ENCODE measurements at regions not wholly inside any gene's neighbourhood (a gene's known extent, or its start where the extent isn't known, plus 50 kb on each side); places are given as distances from the start of the nearest gene placed in this dataset.

DNA sequence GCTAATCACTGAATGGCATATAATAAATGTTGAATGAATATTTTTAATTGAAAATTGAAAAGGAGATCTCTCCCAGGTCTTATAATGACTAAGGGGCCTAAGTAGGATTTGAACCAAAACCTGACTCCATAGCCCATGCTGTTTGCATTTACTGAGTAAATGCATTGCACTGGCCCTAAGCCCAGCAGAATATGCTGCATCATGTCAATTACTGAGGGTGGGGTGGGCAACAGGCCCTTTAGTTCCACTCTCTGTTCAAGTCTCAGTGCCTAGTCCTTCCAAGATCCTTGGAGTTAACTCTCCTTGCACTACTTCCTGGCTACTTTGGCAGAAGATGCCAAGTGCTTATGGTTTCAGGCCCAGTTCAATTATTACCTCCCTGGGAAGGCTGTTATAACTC is 203.8 kb upstream of the DAB1 start:
- DNase-seq (no peak), ATAC-seq (no peak)
- Histone ChIP-seq H3K9me3 (no peaks in the 10 kb centered on the region), H3K4me3 (no peak overlapping the region), H3K36me3 (no peaks in the 10 kb centered on the region), H3K27ac (no peak overlapping the region), H3K4me1 (no peaks in the 10 kb centered on the region), H3K27me3 (no peaks in the 10 kb centered on the region)
- intact Hi-C loops (cut with DNase I; ENCODE audit: low total_unique reads) (no loop called here), in situ Hi-C loops (cut with MboI; ENCODE audit: low sequenced_read_pairs in 4 of 4) (no loop called here)
- TF ChIP-seq CTCF (IDR thresholded peaks at IDR 0.05 in 4 of 5, conservative IDR thresholded peaks at IDR 0.05 in 1 of 5) (no peak), POLR2A (IDR thresholded peaks at IDR 0.05) (no peak)

DNA sequence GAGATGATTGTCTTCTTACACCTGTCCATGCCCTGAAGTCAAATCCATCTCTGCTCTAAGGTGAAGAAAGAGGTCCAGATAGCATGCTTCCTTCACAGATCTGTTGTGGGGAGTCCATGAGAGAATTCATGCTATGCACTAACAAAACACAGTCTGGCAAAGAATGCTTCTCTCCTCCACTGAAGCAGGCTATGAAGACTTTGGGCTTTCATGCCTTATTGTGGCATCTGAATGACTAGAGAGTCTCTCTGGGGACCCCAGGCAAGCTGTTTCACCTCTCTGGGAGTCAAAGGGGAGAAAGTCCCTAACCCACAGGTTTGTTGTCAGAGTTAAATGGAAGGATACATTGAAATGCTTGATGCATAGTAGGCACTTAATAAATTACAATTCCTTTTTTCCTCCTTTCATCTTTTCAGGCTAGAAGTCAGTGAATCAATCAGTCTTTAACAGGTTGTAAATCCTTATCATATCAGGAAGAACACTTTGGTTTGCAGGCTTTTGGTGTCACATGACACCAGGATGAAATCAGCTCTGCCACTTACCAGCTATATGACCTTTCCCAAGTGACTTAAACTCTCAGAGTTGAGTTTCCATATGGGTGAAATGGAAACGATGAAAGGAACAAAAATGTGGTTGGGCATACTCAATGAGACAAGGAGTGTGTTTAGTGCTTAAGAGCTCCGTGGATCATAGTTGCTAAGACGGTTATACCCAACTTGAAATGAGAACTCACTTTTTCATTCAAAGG is 200.1 kb upstream of the DAB1 start:
- in situ Hi-C loops (cut with MboI; ENCODE audit: low sequenced_read_pairs in 4 of 4) = no loop called here
- H3K27me3 ChIP-seq = no peaks in the 10 kb centered on the region

DNA sequence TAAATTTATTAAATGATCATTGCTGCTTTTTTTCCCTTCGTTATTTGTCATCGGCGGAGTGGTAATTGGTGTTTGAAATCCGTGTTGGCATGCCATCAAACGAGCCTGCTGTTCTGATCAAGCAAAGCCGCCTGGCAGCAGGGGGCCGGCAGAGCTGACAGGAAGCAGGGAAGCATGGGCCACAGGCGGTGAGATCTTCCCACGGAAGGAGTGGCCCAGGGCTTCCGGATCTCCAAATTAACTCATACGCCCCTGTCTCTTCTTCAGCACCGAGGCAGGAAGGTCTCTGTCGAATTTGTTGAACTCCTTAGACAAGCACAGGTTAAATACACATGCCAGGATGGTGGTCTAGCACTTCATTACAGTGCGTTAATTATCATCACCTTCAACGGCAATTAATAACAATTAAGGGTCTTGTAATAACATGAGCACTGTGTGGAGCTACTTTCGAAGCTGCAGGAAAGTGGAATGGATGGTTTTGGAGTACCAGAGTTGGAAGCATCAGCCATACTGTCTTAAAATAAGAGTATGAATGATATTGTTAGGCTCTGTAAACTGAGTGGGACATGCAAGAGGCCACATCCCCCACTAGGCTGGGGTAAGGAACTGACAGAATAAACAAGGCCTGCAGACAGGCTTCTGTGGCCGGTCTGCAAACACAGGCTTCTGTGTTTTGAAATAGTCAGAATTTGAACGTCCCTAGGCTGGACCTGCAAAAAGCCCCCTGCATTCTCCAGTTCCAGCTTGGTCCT is 199.4 kb upstream of the DAB1 start:
- TF ChIP-seq POLR2A (IDR thresholded peaks at IDR 0.05) = no peak
- no peak for TF ChIP-seq CTCF (IDR thresholded peaks at IDR 0.05 in 4 of 5, conservative IDR thresholded peaks at IDR 0.05 in 1 of 5)
- no peak overlapping the region for H3K27ac ChIP-seq
- intact Hi-C loops (cut with DNase I; ENCODE audit: low total_unique reads) (no loop called here), in situ Hi-C loops (cut with MboI; ENCODE audit: low sequenced_read_pairs in 4 of 4) (no loop called here)
- no peaks in the 10 kb centered on the region for H3K9me3 ChIP-seq
- H3K27me3 ChIP-seq = no peaks in the 10 kb centered on the region
- no peak for DNase-seq
- ATAC-seq = no peak
- no peak overlapping the region for H3K4me3 ChIP-seq
- no peaks in the 10 kb centered on the region for H3K4me1 ChIP-seq
- H3K36me3 ChIP-seq = no peaks in the 10 kb centered on the region

More for the DNA sequence above, 200.1 kb upstream of the DAB1 start:
- Histone ChIP-seq H3K4me3 (no peak overlapping the region), H3K27ac (no peak overlapping the region), H3K9me3 (no peaks in the 10 kb centered on the region), H3K4me1 (no peaks in the 10 kb centered on the region), H3K36me3 (no peaks in the 10 kb centered on the region)
- no peak for DNase-seq
- ATAC-seq = no peak
- TF ChIP-seq CTCF (IDR thresholded peaks at IDR 0.05 in 4 of 5, conservative IDR thresholded peaks at IDR 0.05 in 1 of 5) (no peak), POLR2A (IDR thresholded peaks at IDR 0.05) (no peak)
- intact Hi-C loops (cut with DNase I; ENCODE audit: low total_unique reads) = no loop called here

- H3K4me1 ChIP-seq = peaks cover 0 to 4% of the 10 kb centered on the region in 2 donors
- ATAC-seq = no peak
- no peak for TF ChIP-seq CTCF (IDR thresholded peaks at IDR 0.05 in 4 of 5, conservative IDR thresholded peaks at IDR 0.05 in 1 of 5)
- no peak for TF ChIP-seq POLR2A (IDR thresholded peaks at IDR 0.05)
- no peak for DNase-seq
- no peaks in the 10 kb centered on the region for H3K9me3 ChIP-seq
- no peaks in the 10 kb centered on the region for H3K27me3 ChIP-seq
- no peaks in the 10 kb centered on the region for H3K36me3 ChIP-seq
- intact Hi-C loops (cut with DNase I; ENCODE audit: low total_unique reads) = no loop called here
- no peak overlapping the region for H3K27ac ChIP-seq
- in situ Hi-C loops (cut with MboI; ENCODE audit: low sequenced_read_pairs in 4 of 4) = no loop called here
- H3K4me3 ChIP-seq = no peak overlapping the region
Observed at GRCh38 chr1:57621776-57622175, 197.9 kb upstream of the DAB1 start.
